C1 segment of cervical spinal cord (tissue), 14 donors: ENCODE measurements at regions not wholly inside any gene's neighbourhood (a gene's known extent, or its start where the extent isn't known, plus 50 kb on each side); places are given as distances from the start of the nearest gene placed in this dataset.
"Not testable (repeated sequence)": the region's sequence is repeated elsewhere in the genome, so short reads cannot be mapped to it uniquely, and the experiment has no call there.

Experiments
- DNase-seq, 14 donors: peaks; one replicate each; lab custom pipeline; 2025; lab: John Stamatoyannopoulos, UW

DNA sequence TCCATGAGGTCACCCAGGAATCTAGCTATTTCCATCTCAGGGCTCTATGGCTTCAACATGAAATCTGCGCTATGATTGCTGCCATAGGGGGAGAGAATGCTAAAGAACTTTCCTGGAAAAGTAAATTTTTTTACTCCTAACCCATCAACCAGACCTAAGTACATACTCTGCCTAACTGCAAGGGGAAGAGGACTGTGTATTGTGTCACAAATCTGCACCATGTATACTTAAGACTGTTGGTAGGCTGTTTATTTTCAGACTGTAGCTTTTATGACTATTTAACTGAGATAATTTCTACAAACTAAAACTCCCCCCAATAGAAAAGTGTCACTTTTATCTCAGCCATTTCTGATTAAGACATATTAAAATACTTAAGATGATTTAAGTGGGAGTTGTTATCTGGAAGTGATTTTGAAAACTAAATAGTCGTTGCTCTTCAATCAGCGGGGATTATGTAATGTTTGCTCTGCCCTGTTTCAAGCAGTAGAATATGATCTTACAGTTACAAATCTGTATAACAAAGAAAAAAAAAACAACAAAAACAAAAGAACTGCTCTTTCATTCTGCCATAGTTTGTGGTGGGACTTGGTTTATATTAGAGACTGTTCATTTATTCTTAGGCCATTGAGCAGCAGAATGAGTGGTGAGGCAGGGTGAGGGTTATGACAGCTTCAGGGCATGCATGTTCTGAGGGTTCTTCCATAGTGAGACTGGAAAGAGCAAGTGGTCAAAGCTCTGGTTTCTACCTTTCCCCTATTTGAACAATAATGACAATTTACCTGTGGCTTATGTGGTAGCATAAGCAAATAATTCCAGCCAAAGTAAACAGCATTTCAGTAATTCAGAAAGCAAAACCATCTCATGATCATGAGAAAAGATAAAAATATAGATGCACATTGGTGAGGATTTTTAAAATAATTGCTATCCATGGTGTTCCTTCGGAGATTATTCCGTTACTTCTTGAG lies 126.3 kb upstream of the CEP162 start:
- DNase-seq, result no peak

DNA sequence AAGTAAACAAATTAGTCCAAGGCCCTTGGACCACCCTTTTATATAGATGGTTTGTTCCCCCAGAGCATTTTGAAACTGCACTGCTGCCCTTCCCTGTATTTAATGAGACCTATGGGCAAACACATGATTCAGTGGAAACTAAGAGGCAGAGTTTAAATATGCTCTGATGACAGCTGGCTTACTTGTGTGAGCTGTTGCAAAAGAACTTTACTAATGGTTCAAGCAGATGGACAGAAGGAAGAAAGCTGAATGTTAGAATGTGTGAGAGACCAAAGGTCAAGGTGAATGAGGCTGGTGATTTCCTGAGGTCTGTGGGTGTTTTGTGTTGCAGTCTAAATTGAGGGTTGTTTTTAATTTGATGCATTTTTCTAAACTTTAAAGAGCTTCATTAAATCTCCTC lies 123.0 kb upstream of the CEP162 start:
- no peak for DNase-seq

DNA sequence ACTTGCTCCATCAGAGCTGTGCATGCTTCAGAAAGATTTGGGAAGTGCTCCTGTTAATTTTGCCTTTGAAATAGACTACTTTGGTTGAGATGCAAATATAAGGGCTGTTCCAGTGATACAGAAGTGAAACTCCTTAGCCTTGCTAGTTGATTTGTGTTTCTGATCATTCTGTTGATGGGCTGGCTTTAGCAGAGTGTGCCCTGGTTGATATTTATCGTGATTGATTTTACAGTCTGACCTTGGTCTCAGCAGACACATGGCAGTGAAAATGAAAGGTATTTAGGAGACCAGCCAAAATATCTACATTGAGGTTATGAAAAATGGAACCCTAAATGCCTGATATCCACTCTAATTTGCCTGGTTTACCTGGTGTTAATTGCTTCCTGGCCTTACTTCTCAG lies 122.1 kb upstream of the CEP162 start:
- DNase-seq, result no peak

DNA sequence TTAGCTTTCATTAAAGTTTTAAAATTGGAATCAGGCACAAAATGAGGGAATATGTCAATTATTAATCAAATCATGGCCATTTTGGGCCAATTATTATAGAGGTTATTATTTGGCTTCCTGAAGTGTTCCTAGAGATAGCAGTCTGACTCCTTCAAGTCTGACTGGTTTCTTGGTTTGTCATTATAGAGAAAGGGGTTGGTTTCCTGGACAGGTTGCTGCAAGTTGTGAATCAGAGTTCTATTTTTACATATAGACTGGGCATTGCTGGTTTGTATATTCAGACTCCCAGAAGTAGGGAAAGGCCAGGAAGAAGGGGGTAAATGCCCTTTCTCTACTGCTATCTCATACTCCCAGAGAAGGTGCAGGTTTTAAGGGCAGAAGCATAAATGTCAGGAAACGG lies 121.4 kb upstream of the CEP162 start:
- no peak for DNase-seq

DNA sequence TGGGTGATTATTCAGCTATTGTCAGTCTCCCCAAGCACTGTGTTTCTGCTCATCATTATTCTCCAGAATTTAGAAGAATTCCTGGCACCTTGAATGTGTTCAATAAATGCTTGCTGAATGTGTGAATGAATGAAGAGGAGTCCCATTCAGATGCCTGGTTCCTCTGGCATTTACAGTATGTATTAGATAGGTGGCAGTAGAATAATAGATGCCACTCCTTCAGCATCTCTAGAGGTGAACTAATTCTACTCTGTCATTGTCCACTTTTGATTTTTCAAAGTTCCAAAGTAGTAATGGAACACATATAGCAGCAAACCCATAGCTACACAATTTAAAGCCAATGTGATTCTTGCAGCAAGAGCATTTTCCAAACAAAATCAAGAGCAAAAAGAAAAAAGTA lies 118.9 kb upstream of the CEP162 start:
- no peak for DNase-seq

DNA sequence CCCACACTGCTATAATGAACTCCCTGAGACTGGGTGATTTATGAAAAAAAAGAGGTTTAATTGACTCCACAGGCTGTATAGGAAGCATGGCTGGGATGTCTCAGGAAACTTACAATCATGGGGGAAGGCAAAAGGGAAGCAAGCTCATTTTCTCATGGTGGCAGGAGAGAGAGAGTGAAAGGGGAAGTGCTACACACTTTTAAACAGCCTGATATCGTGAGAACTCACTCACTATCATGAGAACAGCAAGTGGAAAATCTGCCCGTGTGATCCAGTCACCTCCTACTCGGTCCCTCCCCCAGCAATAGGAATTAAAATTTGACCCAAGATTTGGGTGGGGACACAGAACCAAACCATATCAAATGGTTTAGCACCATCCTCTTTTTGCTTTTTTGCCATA lies 116.6 kb upstream of the CEP162 start:
- no peak for DNase-seq

DNA sequence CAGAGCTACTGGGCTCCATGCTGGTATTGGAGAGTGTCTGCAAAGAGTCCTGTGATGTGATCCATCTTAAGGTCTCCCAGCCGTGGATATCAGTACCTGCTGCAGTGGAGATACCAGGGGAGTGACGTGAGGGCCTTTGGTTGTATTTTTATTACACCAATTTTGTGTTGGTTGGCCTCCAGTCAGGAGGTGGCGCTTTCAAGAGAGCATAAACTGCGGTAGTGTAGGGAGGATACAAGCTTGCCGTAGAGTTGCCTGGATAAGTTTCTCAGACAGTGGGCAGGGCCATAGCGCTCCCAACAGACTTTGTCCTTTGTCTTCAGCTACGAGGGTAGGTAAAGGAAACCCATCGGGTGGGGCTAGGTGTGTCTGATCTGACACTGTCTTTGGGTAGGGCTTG lies 113.0 kb upstream of the CEP162 start:
- DNase-seq, result no peak

DNA sequence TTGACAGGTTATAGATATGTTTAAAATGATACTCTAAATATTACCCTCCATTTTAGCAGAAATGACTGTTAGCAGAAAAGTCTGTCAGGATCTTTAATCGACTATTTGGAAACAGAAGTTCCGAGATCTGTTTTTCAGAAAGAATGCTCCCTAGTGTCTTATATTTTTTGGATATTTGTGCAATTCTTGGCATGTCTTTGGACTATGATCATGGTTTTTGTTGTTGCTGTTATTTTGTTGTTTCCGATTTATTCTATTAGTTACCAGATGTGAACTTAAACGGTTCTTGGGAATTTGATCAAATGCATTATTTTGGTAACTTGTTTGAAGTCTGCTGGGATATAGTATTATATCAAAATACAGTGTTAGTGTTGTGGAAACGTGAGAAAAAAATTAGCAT lies 106.4 kb upstream of the CEP162 start:
- no peak for DNase-seq

DNA sequence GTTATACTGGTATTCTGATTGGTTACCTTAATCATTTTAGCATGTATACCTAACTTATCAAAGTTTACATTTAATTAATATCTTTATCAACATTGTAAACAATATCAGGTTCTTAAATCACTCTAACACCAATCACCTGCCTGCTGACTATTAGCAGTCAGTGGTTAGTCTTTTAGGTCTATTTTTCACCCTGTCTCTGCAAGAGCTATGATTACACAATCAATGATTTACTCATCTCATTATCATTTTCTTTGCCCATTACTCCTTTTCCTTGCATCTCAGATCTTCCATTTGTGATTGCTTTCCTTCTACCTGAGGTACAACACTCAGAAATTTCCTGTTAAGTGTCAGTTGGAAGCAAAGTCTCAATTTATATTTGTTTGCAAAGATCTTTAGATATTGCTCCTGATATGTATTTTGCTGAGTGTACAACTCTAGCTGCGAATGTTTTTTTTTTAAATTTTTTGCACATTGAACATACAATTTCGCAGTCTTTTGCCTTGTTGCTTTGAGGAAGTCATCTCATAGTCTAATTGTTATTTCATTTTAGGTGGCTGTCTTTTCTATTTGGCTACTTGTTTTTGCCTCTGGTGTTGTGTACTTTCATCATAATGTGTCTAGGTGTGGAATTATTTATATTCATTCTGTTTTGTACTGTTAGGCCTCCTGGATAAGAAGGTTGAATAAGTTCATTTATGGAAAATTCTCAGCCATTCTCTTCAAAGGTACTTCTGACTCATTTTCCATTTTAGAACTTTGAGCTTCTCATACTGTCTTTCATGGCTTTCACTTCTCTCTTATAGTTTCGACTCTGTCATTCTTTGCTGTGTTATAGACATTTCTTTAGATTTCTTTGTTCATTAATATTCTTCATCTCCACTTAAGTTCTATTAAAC lies 104.9 kb upstream of the CEP162 start:
- no peak for DNase-seq

DNA sequence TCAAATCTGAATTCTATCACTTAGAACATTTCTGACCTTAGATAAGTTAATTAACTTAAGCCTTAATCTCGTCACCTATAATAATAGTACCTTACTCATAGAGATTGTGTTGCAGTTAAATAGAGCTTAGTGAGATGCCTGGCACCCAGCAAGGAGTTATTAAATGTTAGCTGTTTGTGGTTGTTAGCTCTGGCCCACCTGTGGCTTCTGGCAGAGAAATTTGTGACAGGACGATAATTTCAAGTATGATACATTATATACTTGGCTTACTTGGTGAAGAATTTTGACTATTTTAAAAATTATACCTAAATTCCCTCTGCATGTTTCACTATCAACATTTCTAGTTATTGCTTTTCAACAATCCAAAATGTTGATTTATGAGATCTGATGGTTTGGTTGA lies 102.9 kb upstream of the CEP162 start:
- DNase-seq, result no peak

DNA sequence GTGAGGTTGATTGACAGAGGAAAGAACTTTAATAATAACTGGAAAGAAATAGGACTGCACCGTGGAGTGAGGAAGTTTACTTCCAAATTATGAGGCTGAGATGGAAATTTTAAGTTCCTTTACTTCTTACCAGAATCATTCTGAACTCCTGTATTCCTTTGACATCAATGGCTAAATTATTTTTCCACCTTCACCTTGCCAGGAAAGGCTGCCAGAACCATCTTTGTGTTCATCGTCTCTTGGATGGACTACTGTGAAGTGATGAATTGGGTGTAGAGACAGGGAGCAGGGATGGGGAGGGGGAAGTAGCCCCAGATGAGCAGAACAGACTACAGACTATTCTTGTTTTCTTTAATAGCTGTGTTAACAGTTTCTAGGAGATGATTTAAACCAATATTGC lies 102.1 kb upstream of the CEP162 start:
- no peak for DNase-seq

DNA sequence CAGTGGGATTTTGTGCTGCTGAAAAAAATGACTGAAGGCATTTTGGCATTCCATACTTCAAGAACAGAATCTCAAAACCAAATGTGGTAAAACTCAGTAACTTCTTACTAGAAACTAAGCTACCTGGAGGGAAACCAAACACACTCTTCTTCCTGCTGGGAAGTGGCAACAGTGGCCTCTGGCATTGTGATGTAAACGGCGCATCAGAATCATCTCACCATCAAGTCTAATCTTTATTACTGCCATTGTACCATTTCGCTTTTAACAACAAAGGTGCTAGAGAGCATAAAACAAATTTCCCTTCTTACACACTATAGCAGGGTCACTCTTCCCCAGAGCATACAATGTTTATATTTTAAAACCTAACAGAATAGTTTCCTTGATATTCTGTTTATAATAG lies 101.6 kb upstream of the CEP162 start:
- no peak for DNase-seq

DNA sequence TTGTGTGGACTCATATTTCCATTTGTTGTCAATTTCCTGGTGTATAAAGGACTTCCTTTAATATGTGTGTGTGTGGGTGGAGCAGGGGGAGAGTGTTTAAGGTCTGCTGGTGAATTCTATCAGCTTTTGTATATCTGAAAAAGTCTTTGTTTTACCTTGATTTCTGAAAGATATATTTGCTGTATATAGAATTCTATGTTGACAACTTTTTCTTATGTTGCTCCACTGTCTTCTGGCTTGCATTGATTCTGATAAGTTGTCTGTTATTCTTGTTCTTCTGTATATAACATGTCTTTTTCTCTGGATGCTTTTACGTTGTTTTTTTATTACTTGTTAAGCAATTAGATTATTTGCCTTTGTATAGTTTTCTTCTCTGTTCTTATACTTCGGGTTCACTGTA lies 90.0 kb upstream of the CEP162 start:
- no peak for DNase-seq

DNA sequence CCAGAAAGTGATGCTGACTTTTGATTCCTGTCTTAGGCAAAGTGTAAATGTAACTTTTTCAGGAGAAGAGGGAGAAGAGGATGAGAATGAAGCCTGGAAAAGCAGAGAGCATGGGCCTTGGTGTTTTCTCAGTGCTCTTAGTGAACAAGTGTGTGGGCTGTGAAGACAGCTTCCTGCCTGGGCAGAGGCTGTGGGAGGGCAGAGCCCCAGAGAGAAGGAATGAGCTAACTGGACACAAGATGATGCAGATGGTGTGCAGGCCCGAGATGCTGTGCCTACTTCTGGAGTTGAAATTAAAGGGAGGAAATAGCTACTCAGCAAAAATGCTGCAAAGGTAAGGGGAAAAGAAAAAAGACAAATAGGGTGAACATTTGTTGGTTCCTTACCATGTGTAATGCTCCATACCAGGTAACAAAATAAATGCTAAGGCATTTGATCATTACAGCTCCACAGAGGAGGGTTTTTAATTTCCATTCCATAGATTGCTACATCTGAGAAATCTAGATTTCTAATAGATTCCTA lies 87.0 kb upstream of the CEP162 start:
- no peak for DNase-seq

DNA sequence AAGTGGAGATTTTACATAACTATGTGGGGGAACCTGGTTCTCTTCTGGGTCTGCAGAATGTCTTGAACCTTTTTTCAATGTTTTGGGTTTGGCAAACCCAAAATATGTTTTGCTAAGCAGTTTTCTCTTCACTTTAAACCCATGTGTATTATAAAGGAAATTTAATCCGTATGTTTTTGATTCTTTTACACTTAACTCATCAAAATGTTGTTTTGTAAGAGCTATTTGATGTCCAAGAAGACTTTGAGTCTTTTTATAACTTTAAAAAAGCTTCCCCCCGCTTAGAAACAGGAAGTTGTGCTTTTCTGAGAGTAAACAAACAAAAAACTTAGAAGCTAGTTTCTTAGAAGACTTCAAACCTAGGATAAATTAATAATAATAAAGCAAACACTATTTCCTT lies 81.9 kb upstream of the CEP162 start:
- DNase-seq, result no peak

DNA sequence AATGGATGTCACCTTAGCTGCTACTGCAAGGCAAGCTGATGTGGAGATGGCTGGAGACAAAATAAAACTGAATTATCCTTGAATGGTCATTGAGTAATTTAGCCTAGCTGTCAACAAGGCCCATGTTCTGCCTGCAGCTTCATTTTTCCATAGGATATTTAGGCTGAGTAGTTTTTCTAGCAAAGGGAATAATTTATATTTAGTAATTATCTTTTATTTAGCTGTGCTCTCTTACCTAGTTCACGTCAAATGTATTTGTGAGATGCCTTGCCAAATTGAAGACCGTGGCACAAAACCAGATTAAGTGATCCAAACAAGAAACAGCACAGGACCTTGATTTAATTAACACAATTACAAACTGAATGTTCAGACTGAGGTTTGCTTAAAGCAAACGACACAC lies 77.4 kb upstream of the CEP162 start:
- DNase-seq, result no peak

DNA sequence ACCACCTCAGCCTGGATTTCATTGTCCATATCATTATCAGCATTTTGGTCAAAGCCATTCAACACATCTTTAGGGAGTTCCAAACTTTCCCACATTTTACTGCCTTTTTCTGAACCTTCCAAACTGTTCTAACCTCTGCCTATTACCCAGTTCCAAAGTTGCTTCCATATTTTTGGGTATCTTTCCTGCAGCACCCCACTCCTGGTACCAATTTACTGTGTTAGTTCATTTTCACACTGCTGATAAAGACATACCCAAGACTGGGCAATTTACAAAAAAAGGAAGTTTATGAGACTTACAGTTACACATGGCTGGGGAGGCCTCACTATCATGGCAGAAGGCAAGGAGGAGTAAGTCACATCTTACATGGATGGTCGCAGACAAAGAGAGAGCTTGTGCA lies 63.6 kb upstream of the CEP162 start:
- not testable (repeated sequence) for DNase-seq

DNA sequence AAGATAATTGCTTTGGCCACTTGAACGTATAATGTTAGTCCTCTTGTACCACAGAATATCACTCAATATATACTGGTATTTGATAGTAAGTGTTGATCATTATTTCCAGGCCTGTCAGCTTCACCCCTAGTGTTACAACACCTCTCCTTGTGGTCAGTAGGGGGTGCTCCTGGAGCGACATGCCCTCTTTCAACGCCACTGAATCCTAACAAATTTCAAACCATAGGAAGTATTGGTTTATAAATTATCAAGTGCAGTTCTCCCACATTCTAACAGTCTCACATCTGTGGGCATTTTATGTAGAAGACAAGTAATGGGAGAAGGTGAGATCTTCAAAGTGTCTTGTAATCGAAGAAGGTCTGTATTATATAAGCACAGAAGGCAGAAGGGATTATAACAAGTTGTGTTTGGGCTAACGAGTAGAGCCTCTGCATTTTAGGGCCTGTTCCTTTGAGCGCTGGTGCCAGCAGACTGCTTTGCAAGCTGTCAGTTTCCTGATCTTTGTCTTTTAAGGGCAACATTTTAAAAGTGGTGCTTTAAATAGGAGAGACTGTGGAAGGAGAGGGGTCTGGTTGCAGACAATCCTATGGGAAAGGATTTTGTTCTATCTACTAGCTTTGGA lies 57.1 kb upstream of the CEP162 start:
- DNase-seq, result no peak

DNA sequence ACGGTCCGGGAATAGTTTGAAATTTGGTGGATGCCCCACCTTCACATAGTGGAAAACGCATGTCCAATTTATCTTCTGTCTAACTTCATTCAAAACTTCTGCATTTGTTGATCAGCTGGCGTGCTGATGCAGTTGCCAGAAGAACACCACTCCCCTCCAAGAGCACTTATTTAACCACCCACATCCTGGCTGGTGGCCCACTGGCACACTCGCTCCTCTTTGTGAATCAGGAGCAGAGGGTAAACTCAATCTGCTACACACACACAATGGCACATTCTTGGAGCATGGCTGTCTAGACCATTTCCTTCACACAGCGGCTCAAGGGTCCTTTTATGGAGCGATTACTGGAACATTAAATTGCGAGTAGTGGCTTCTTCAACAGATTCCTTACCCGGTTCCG lies 55.1 kb upstream of the CEP162 start:
- DNase-seq, result no peak

DNA sequence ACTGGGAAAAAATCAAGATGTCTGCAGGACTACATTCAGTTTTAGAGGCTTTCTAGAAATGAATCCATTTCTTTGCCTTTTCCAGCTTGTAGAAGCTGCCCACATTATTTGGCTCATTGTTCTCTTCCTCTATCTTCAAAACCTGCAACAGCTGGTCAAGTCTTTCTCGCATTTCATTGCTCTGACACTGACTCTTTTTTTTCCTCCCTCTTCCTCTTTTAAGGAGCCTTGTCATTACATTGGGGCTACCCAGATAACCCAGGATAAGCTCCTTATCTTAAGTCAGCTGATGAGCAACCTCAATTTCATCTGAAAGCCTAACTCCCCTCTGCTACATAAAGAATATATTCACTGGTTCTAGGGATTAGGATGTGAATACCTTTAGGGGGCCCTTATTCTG lies 53.2 kb upstream of the CEP162 start:
- no peak for DNase-seq

DNA sequence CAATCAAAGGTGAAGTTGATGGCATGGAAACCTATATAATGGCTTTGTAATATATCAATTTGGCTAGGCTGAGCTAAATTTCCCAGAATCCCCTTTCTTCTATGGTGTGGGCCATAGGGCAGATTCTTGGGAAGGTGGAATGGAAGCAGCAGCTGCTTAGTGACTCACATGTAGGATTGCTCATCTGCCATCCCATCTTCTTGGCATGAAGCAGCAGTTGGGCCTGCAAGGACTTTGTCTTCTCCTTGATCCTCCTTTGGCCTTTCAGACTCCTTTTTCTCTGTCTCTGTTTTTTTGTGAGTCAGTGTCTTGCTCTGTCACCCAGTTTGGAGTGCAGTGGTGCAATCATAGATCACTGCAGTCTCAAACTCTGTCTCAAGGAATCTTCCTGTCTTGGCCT lies 52.6 kb upstream of the CEP162 start:
- no peak for DNase-seq
